NCI-H524 (cell line): ENCODE measurements at regions not wholly inside any gene's neighbourhood (a gene's known extent, or its start where the extent isn't known, plus 50 kb on each side); places are given as distances from the start of the nearest gene placed in this dataset.

ENCODE experiments used
- DNase-seq, 2 experiments: peaks; one replicate each; lab custom pipeline; 2025; lab: John Stamatoyannopoulos, UW

DNA sequence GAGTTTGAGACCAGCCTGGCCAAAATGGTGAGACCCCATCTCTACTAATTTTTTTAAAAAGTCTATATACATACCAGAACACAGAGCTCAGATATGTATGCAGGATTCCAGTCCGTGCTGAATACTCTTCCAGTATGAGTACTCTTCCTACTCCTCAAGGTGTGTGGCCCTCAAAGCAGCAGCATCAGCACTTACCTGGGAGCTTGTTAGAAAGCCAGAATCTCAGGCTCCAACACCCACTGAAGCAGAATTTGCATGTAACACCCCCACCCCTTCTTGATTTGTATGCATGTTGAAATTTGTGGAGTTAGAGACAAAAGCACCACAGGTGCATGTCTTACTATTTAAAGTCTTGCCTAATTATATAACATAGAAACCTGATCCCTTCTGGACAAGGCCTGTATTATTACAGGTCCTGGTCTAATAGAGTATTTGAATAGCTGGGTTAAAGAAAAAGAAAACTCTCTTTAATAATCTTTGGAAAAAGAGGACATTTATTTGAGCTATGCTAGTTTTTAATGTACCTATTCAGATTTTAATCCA lies 50.3 kb upstream of the NFE2L2 start:
- DNase-seq, result no peak

DNA sequence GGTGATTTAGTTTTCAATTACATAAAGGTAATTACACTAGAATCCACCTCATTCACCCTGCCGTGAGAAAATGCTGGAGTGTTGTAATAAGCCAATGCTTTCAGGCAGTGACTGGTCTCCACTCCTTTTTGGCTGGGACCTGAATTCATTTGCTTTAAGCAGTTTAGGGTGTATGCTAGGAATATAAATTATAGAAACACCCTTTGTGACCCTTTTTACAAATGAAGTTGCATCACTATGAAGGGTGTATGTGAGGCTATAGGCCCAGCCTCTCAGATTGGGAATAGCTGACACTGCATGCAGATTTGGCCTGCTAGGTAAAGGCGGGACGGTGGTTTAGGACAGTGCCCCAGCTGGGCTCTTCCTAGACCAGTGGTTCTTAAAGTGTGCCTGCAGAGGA lies 50.8 kb upstream of the NFE2L2 start:
- no peak for DNase-seq

DNA sequence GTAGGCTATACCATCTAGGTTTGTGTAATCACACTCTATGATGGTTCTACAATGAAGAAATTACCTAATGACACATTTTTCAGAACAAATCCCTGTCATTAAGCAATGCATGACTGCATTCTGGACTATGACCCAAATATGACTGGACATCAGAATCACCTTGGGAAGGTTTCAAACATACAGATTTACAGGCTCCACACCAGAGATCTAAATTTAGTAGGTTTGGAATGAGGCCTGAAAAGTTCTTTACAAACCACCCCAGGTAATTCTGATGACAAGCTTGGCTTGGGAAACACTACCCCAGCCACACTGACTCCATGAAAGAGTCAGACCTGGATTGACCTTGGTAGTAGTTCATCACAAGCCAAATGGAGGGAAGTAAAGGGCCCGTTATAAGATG lies 52.2 kb upstream of the NFE2L2 start:
- no peak for DNase-seq

DNA sequence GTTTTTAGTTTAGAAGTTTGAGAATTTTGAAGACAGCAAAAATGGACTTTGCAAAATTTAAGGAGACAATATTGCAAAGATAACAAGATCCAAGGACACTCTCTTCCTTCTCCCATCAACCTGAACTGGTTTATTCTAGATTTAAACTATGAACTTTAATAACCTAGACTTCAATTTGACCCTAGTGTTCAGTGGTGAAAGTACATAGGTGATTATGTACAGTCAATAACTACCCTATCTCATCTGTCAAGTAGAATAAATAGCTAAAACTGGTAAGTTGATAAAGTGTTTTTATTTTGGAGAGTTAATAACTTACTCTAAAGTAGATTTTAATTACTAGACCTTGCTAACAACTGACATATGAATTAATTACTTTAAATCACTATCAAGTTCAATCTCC lies 52.9 kb upstream of the NFE2L2 start:
- DNase-seq, result no peak

DNA sequence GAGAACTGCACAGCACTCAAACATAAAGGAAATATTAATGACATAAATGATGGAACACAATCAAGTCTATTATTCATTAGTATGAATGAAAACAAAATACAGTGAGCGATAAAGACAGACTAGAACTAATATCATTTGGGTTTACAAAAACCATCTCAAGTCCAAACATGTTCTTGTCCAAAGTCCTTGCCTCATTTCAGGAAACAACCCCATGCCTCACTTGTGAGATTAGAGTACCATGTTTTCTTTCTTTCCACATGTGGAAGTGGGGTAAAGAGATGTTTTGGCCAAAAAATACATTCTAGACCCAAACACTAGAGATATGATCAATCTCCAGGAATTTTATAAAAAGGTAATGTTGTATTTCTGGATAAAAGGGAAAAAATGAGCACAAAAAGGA lies 53.3 kb upstream of the NFE2L2 start:
- DNase-seq, result no peak

DNA sequence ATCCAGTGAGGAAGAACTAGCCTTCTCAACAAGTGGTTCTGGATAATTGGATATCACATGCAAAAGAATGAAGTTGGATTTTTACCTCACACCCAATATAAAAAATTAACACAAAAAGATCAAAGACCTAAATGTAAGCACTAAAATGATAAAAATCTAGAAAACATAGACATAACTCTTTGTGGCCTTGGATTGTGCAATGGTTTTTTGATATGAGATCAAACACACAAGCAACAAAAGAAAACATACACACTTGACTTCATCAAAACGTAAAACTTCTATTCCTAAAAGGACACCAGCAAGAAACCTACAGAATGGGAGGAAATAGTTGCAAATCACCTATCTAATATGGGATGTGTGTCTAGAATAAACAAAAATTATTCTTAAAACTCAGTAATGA lies 54.1 kb upstream of the NFE2L2 start:
- no peak for DNase-seq

DNA sequence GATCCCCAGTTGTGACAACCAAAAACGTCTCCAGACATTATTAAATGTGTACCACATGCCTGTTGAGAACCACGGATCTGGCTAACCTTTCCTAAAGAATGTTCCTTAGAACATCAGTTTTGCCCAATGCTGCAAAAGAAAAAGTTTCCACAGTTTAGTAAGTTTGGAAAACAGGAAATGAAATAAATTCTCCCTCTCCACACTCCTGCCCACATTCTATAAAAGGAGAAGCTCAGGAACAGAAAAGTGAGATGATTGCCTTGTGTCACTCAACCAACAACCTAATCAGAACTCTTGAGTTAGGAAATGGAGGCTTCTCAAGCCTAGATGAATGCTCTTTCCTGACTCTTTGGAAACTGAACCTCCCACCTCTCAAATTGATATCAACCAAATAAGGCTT lies 56.1 kb upstream of the NFE2L2 start:
- no peak for DNase-seq

DNA sequence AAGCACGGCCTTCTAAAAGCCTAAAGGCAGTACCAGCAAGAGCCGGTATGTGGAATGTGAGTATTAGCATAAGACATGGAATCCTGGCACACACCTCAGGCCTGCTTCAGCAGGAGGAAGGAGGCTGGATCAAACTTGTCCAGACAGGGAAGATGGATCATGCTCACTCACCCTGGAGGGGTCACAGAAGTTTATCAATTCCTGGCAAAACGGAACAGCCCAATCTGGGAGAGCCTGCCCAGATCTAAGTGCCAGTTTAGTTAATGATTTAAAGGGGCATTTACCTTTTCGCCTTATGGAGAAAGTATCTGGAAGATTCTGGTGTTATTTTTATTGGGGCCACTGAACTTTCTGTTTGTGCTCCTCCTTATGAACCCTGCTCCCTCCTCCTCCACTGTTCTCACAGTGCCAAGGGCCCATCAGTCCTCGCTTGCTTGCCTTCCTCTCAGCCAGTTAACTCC lies 58.3 kb upstream of the NFE2L2 start:
- DNase-seq, result no peak

DNA sequence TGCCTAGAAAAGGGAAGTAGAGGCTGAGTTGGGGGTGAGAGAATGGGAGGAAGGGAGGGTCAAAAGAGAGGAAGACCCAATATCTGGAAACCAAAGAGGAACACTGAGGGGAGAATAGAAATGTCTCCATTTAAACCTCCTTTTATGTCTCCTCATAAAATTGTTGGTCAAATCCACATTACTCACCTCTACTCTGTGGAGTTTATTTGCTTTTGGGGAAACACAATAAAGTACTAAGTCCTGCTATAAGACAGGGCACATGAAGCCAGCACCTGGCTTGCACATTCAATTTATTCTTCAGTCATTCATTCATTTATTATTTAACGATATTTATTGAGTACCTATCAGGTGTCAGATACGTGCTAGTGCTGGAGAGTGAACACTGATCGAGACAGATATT lies 60.3 kb upstream of the NFE2L2 start:
- DNase-seq, result no peak

DNA sequence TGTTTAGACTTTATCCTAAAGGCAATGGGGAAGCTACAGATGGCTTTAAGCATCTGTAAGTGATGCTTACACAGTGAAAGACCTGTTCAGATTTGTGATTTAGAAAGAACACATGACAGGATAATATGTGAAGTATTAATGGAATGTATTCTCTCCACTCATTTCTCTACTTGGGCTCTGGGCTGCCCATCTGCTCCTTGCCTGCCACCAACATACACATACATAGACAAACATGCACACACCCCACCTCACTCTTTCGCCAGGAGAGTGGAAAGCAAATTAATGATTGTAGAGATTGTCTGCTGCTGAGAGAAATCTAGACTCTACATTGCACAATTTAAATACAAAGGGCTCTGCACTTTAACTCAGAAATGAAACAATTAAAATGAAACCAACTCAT lies 61.0 kb upstream of the NFE2L2 start:
- DNase-seq, result peak in 1 of 2 experiments; percentile 54

DNA sequence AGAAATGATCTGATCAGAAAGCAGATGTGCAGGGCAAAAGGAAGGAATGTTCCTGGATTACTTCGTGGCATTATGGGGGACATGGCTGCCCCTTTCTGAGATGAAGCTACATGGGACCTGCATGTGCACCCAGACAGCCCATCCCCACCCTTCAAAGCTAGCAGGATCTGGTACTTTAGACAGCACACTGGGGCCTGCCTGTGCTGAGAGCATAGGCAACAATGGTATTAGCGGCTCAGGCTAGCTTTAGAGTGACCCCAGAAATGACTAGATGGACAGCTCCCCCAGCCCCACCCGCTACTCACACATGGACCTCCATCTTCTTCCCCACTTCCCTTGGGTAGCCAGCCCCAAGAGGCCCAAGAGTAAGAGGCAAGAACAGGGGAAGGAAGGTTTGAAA lies 61.5 kb upstream of the NFE2L2 start:
- DNase-seq, result no peak

DNA sequence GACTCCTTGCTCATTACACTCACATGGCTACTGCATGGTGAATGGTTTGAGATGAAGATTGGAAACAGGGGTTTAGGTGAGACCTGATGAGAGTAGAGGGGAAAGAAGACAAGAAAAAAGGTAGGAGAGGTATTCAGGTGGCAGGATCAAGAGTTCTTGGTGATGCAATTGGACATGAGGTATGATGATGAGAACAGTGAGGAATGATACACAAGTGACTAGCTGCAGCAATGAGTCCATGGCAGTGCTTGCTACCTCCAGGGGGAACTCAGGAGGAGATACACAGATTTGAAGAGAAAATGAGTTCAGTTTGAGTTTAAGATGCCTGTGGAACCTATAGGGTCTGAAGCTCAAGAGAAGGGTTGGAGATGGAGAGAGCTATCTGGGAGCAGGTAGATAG lies 62.1 kb upstream of the NFE2L2 start:
- no peak for DNase-seq

DNA sequence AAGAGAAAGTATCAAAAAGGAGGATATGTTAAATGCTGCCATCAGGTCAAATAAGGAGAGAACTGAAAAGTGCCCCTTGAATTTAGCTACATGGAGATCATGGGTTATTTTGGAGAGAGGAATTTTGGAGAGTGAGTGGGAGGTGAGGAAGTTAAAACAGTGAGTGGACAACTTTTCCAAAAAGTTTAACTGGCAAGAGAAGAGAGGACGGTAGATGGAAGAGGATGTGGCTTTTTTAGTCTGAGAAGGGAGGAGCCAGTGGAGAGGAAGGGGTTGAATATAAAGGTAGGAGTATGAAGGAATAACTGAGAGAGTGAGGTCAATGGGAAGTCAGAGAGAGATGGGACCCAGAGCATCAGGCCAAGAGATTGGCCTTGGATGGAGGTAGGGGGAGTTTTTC lies 62.5 kb upstream of the NFE2L2 start:
- no peak for DNase-seq

DNA sequence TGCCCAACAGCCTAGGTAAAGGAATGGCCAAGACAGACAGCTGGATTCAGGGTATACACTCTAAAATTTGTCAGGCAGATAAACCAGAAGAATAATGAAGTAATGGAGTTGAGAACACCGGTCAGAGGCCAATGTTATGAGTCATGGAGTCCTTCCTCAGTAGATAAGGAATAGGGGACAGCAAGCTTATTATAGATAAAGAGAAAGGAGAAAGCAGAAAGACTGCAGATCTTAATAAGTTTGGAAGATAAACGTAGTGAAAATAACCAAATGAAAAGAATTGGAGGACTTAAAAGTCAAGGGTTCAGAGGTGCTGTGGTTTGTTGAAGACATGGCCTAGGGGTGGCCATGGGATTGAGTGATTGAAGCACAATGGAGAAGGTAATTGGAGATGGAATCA lies 63.5 kb upstream of the NFE2L2 start:
- no peak for DNase-seq

DNA sequence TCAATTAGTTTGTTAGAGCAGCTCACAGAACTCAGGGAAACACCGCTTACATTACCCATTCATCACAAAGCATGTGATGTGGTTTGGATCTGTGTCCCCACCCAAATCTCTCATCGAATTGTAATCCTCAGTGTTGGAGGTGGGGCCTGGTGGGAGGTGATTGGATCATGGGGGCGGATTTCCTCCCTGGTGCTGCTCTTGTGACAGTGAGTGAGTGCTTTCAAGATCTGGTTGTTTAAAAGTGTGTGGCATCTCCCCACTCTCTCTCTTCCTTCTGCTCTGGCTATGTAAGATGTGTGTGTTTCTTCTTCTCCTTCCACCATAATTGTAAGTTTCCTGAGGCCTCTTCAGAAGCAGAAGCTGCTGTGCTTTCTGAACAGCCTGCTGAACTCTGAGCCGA lies 63.5 kb upstream of the AGPS start:
- DNase-seq, result no peak

DNA sequence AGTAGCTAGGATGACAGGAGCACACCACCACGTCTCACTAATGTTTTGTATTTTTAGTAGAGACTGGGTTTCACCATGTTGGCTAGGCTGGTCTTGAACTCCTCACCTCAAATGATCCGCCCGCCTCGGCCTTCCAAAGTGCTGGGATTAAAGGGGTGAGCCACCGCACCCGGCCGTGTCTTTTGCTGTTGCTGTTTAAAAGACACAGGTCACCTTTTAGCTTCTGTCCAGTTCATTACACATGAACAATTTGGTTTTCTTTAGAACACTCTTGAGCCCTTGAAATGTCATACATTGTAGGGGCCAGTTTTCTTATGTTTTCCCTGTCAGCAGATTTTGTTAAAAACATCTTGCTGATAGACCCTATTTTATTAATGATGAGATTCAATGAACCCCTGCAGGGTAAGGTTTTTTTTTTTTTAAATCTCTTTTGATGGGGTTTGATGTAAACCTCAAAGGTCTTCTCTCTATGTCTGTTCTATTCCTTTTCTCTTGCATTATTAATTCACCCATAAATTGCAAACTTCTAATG lies 61.0 kb upstream of the AGPS start:
- no peak for DNase-seq

DNA sequence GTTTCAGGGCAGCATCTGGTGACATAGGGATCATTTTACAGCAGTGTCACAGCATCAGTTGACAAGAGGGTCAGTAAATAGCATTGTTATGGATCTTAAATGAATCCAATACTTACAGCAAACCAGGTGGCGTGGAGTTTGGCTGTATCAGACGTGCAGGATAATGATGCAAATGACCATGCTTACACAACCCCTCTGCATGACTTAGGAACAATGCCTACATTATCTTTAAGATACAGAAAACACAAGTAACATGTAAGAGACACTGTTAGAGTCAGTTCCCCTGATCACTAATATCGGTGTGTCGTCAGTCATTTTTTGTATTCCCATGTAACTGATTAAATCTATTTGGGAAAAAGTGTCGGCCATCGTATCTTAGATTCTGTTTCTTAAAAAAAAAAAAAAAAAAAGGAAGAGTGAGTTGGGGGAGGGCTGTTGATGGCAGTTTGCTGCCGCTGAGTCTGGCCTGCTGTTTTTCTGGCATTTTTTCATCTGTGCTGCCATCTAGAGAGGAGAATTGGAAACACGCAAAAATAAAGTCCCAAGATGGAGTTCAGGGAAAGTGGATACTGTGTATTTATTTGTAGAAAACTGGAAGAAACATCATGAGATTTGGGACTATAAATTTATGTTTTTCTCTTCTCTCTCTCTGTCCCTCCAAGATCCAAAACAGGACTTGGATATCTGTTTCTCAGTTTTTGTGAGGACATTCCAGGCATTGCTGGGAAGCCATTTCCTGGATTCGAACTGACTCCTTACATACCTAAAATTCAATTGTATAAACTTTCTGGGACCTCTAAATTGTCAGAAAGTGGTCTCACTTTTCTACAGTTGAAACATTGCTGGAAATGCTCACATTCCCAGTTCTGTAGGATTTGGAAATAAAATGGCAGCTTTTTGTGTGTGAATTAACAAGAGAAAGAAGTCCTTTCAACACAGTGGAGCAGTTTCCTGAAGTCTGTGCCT lies 60.3 kb upstream of the AGPS start:
- peak; percentile 42 to 72 for DNase-seq

DNA sequence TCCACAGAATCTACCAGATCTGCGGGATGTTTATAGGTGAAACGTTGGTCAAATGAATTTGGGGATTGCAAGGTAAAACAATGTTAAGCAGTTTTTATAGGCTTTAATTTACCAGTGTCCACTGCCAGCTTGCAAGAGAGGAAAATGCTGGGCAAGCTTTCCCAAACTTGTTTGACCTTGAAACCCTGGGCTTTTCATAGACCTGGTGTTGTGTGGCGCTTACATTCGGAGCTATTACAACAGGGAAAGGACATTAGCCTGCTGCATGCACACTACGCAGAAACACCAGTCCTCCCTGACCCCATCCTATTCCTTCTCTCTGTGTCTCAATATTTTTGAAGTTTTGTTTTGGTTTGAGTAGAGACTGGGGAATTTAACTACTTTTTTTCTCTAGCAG lies 59.6 kb upstream of the AGPS start:
- no peak for DNase-seq

DNA sequence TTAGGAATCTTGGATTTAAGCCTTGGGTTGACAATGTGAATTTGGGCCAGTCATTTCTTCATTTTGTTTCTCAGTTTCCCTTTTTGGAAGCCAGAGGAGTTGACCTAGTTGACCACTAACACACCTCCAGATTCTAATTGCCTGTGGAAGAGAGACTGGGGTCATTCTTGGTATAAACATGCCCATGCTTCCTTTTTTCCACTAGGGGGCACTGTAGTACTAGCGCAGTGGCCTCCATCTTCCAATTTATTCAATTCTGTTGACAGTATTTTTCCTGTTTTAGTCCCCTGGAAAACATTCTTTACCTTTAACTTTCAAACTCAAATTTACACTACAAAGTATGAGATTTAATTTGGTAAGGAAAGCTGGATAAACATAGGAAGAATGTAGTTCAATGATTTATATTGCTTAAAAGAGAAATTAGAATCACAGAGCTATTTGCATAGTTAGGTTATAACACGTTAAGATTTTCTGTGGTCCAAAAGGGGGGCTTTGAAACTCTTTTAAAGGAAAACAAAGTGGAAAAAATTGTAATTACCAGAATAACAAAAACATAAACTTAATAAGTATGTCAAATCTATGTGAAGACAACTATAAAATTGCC lies 57.5 kb upstream of the AGPS start:
- peak; percentile 13 to 52 for DNase-seq

DNA sequence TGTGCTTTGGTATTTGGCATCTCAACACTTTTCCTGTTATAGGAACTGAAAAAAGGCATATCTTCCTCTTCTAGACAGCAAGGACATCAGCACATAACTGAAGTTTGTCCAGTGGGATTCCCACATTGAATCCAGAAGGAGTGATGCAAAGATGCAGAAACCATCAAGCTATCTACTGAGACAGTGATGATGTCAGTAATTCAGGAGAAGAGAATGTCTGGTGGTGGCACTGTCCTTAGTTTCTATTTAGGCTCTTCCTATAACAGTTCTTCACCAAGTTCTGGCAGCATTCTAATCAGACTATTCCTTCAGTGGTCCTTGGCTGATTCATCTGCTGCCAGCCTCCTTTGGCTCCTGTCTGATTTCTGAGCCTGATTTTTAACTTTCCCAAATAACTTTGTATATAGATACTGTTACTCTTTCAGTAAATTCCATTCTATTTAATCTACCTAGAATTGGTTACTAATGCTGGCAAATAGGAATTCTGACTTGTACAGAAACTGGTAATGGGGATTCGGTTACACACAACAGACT lies 56.6 kb upstream of the AGPS start:
- no peak for DNase-seq

DNA sequence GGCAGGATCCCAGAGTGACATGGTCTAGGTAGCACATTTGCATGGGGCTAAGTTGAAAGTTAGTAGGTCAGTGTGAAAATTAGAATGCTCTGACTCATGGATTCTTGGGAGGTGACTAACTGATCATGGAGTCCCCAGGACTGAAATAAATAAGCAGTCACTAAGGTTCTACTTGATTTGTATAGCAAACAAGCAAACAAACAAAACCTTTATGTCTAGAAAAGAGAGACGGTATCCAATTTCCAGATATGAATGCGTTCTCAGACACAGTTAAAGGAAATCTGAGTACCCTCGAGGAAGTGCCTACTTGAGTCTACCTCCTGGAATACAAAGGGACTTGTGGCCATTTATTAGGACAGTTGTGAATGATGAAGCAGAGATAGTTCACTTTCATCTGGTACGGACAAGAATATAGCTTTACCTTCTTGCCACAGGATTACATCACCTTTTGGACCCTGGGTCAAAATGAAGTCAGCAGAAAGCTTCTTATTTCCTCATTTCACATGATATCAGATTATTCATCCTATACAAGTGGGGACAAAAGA lies 54.3 kb upstream of the AGPS start:
- DNase-seq, result no peak

DNA sequence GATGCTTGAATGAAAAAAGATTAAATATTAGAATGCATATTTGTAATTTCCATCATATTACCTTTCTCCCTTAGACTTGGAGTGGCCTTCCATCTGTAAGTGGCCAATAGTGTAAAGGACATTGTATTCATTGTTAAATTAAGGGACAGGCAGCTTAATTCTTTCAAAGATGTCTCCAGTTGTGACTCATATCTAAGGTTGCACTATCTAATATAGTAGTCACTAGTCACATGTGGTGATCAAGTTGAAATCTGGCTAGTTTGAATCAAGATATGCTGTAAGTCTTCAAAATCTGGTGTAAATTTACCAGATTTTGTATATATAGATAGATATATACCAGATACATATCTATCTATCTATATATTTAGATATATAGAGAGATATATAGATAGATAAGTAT lies 52.4 kb upstream of the AGPS start:
- no peak for DNase-seq
